ENCODE measurements at regions not wholly inside any gene's neighbourhood (a gene's known extent, or its start where the extent isn't known, plus 50 kb on each side); places are given as distances from the start of the nearest gene placed in this dataset.

DNA sequence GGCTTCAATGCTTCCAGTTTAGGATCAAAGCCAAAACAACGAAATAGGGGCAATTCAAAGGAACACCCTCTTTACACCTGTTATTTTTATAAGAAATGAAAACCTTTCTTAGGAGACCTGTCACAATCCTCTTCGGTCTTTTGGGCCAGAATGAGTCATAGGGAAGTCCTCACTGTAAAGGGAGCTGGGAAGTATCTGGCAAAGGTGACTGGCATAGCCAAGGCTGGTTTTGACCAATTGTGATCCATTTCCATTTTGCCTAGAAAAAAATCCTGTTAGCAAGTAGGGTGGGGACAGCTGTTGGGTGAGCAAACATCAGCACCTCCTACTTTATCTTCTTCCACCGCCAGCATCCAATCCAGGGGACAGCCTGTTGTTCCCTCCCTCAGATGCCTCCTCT, 343.2 kb upstream of the SULF2 start:
- TF ChIP-seq POLR2AphosphoS5 (IDR thresholded peaks at IDR 0.05; ENCODE audit: low read depth, low read length) (no peak), ZNF256 (CRISPR knock-in tag; conservative IDR thresholded peaks at IDR 0.05) (no peak), FOXM1 (CRISPR knock-in tag; IDR thresholded peaks at IDR 0.05) (no peak), TCF7L2 (IDR thresholded peaks at IDR 0.05; ENCODE audit: low read depth, low read length) (no peak), FIP1L1 (IDR thresholded peaks at IDR 0.05; ENCODE audit: borderline replicate concordance, insufficient read depth, low read depth, low read length) (no peak), ZNF709 (CRISPR knock-in tag; IDR thresholded peaks at IDR 0.05) (no peak), DNMT1 (CRISPR knock-in tag; IDR thresholded peaks at IDR 0.05) (no peak), FOSL1 (CRISPR knock-in tag; IDR thresholded peaks at IDR 0.05; ENCODE audit: borderline replicate concordance) (no peak)
- TF ChIP-seq, protein P1, sequence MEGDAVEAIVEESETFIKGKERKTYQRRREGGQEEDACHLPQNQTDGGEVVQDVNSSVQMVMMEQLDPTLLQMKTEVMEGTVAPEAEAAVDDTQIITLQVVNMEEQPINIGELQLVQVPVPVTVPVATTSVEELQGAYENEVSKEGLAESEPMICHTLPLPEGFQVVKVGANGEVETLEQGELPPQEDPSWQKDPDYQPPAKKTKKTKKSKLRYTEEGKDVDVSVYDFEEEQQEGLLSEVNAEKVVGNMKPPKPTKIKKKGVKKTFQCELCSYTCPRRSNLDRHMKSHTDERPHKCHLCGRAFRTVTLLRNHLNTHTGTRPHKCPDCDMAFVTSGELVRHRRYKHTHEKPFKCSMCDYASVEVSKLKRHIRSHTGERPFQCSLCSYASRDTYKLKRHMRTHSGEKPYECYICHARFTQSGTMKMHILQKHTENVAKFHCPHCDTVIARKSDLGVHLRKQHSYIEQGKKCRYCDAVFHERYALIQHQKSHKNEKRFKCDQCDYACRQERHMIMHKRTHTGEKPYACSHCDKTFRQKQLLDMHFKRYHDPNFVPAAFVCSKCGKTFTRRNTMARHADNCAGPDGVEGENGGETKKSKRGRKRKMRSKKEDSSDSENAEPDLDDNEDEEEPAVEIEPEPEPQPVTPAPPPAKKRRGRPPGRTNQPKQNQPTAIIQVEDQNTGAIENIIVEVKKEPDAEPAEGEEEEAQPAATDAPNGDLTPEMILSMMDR (CRISPR knock-in tag; IDR thresholded peaks at IDR 0.05) = no peak
